NCI-H526 (cell line): ENCODE measurements at regions not wholly inside any gene's neighbourhood (a gene's known extent, or its start where the extent isn't known, plus 50 kb on each side); places are given as distances from the start of the nearest gene placed in this dataset.
A peak's percentile ranks its signal among the peaks of the same experiment; 100 is the strongest.
"Not testable (repeated sequence)": the region's sequence is repeated elsewhere in the genome, so short reads cannot be mapped to it uniquely, and the experiment has no call there.

Source experiments
- DNase-seq, 2 experiments: peaks; one replicate each; lab custom pipeline; 2025; lab: John Stamatoyannopoulos, UW

GRCh38 chr3:31288641-31289100, 244.1 kb upstream of the STT3B start:
- DNase-seq = no peak

- no peak for DNase-seq
These were observed 243.1 kb upstream of the STT3B start for GRCh38 chr3:31289584-31289983.

GRCh38 chr3:31290046-31290445, 242.7 kb upstream of the STT3B start:
- no peak for DNase-seq

GRCh38 chr3:31291818-31292217, 240.9 kb upstream of the STT3B start:
- no peak for DNase-seq

GRCh38 chr3:31294430-31295149, 238.1 kb upstream of the STT3B start:
- no peak for DNase-seq

DNA sequence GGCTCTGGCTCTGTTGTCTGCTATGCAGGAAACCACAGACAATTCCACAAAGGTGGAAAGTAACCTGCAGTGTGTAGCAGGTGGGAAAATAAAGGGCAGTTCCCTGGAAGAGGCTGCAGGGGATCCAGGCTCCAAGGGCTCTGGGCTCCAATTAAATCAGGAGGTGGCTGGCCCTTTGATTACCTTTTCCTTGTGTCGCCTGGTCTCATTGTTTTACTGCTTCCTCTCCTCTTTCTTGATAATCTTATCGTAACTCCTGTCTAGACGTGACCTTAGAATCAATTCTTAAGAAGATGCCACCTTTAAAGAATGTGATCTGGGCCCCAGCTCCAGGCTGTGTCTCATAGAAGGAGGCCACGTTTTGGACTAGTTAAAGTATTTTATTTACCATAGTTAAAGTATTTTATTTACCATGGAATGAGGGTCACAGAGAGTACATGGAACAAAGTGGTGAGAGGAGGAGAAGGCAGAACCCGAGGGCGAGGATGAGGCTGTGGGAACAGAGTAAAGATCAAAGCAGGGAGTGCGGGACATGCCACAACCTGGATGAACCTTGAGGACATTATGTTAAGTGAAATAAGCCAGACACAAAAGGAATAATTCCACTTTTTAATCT, 237.5 kb upstream of the STT3B start:
- no peak for DNase-seq

DNA sequence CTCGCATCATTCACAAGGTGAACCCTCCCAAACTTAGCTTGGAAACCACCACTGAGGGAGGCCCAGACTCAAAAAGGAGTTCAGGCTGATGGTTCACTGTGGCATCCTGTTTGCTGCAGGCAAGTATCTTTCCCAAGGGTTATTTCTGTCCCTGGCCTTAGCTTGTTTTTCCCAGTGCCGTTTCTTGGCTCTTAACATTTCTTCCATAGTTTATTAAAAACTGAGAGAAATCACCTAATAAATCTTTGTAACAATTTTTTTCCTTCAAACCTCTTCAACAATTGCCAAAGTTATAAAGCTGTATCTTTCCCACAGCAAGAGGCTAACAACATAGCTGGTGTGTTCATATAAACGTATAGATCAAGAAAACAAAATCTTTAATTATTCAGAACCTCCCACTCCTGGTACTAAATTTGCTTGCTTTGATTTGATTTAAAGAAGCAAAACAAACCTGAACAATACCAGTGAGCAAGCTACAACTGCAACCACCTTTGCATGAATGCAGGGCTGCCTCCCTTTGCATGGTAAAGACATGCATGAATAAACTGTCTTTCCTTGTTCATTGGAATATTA, 234.9 kb upstream of the STT3B start:
- DNase-seq = no peak

GRCh38 chr3:31300456-31301443, 232.0 kb upstream of the STT3B start:
- DNase-seq = no peak

GRCh38 chr3:31302343-31302742, 230.4 kb upstream of the STT3B start:
- no peak for DNase-seq

GRCh38 chr3:31305340-31305739, 227.4 kb upstream of the STT3B start:
- no peak for DNase-seq

DNA sequence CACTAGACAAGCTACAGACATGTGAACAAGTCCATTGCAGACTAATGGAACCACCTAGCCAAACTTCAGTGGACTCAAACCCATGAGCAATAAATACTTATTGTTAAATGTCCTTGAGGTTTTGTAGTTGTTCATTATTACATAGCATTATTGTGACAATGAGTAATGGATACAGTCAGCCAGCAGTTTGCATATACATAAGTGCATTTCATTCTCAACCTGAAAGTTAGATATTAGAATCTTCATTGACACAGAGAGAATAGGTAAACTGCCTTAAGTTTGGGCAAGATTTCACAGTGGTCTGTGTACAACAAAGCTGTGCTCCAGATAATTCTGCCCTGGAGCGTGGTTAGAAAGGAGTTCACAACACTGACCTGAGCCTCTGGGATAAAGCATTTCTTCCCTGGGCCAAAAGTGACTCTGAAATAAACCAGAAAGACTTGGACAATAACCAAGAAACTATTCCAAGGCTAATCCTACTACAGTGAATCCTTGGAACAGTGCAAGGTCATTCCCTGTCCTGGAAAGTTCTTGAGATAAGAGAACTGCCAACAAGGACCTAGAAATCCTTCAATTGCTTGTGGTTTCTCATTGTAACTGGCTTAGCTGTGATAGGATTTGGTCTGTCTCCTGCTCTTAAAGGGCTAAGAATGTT, 225.5 kb upstream of the STT3B start:
- DNase-seq = no peak

DNA sequence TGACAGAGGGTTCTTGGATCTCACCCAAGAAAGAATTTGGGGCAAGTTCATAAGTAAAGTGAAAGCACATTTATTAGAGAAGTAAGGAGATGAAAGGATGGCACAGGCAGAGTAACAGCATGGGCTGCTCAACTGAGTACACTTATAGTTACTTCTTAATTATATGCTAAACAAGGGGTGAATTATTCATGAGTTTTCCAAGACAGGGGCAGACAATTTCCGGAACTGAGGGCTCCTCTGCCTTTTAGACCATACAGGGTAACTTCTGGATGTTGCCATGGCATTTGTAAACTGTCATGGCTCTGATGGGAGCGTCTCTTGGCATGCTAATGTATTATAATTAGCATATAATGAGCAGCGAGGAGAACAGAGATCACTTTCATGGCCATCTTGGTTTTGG, 221.2 kb upstream of the STT3B start:
- DNase-seq = no peak

- DNase-seq = no peak
These were observed 220.3 kb upstream of the STT3B start for GRCh38 chr3:31312400-31312799.

- DNase-seq = no peak
These were observed 218.5 kb upstream of the STT3B start for GRCh38 chr3:31314258-31314657.

GRCh38 chr3:31319332-31319731, 213.4 kb upstream of the STT3B start:
- DNase-seq = no peak

DNA sequence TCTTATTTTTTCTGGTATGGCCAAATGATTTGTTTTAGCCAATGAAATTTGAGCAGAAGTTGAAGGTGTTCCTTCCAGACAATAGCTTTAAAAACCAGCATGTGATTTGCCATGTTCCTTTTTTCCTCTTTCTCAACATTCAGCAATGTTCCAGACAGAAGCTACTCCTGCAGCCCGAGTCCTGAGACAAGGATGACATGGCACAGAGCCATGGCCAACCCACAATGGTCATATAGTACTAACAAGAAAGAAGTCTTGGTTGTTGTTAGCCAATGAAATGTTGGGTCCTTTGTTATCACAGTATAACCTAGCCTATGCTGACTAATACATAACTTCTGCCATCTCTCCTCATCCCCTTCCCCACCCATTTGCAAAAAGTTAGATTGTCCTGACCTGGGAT, 211.1 kb upstream of the STT3B start:
- DNase-seq = no peak

DNA sequence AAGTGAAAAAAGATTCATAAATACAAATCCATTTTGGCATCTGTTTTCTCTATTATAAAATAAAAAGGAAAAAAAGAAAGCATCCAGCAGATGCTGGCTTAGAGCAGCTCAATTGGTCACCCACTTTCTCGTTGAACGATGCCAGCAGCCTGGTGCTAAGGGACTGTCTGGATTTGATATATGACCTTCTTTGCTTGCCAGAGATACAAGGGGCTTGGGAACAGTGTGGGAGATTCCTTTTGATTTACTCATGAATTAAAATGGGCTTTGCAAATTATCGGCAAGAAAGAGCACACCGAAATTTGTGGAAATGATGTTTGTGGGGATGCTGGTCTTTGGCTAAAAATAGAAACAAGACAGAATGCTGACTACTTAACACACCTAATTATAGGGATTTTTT, 210.3 kb upstream of the STT3B start:
- DNase-seq = no peak

DNA sequence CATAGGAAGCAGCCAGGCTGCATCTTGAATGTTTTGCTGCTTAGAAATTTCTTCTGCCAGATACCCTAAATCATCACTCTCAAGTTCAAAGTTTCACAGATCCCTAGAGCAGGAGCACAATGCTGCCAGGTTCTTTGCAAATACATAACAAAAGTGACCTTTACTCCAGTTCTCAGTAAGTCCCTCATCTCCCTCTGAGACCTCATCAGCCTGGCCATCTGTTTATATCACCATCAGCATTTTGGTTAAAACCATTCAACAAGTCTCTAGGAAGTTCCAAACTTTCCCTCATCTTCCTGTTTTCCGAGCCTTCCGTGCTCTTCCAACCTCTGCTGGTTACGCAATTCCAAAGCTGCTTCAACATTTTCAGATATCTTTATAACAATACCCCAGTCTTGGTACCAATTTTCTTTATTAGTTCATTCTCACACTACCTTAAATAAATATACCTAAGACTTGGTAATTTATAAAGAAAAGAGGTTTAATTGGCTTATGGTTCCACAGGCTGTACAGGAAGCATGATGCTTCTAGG, 204.8 kb upstream of the STT3B start:
- DNase-seq = not testable (repeated sequence)

- no peak for DNase-seq
These were observed 201.4 kb upstream of the STT3B start for GRCh38 chr3:31331278-31331677.

GRCh38 chr3:31341130-31341529, 191.6 kb upstream of the STT3B start:
- DNase-seq = peak in 1 of 2 experiments; percentile 17

DNA sequence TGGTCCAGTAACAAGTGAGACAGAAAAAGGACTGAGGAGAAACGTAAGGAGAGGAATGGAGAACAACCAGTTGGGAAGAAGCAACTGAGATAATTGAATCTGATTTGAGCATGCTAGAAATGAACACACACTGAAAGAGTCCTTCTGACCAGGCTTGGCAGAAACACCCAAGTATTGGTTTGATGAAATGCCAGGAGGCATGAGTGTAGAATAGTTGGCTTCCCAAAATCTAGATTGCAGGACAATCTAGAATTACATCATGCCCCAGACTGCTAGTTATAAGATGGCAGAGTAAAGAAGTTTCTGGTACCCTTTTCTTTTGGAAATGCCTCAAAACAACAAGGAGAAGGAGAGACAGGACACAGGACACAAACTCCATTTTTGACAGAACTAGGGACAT, 189.7 kb upstream of the STT3B start:
- no peak for DNase-seq
